H1 (cell line): ENCODE measurements at regions not wholly inside any gene's neighbourhood (a gene's known extent, or its start where the extent isn't known, plus 50 kb on each side); places are given as distances from the start of the nearest gene placed in this dataset.

ENCODE experiments used
- CTCF ChIA-PET: fragments of 300-600 bp; sonication (Branson Sonifier 250); formaldehyde crosslinking; loops from one replicate; lab custom pipeline; 2021; ENCODE audit not compliant: partially characterized antibody; lab: Charles Lee
- POLR2A ChIA-PET: fragments of 300-600 bp; sonication (Branson Sonifier 250); formaldehyde crosslinking; loops from one replicate; lab custom pipeline; 2021; ENCODE audit warnings: inconsistent platforms; ENCODE audit not compliant: partially characterized antibody; lab: Charles Lee
- DNase-seq, 2 experiments: peaks; one replicate each; pipeline versions ENCODE4 v3.0.0 to v3.0.0-alpha.2; 2010 to 2022; ENCODE audit warnings: low spot score in 2 of 2, low read depth in 1 of 2, mixed read lengths in 1 of 2
- FAIRE-seq: peaks from 2 replicates; lab custom pipeline; 2011; peaks lifted over from hg19 to GRCh38; lab: Jason Lieb, UNC
- H2AFZ ChIP-seq: 2 replicates; pipeline ENCODE4 v1.8.1; 2012; ENCODE audit warnings: low read length, inconsistent platforms
- H2AK5ac ChIP-seq: 2 replicates; pipeline ENCODE4 v1.6.1; 2013; ENCODE audit warnings: low read depth, low read length
- H2BK120ac ChIP-seq: replicated peaks from 2 replicates; pipeline ENCODE3; 2013; ENCODE audit warnings: low read depth, low read length, inconsistent platforms
- H2BK12ac ChIP-seq: 2 replicates; pipeline ENCODE4 v1.6.1; 2013; ENCODE audit warnings: low read depth, low read length
- H2BK15ac ChIP-seq: 2 replicates; pipeline ENCODE4 v1.6.1; 2013; ENCODE audit warnings: low read length
- H2BK20ac ChIP-seq: 2 replicates; pipeline ENCODE4 v1.6.1; 2013; ENCODE audit warnings: low read length
- H2BK5ac ChIP-seq: 2 replicates; pipeline ENCODE4 v1.6.1; 2013; ENCODE audit warnings: low read depth, low read length
- H3K14ac ChIP-seq: 2 replicates; pipeline ENCODE4 v1.6.1; 2013; ENCODE audit warnings: inconsistent platforms; ENCODE audit not compliant: insufficient read length
- H3K18ac ChIP-seq: 2 replicates; pipeline ENCODE4 v1.6.1; 2013; ENCODE audit warnings: low read length; ENCODE audit errors: extremely low read depth
- H3K23ac ChIP-seq: 2 replicates; pipeline ENCODE4 v1.6.1; 2013; ENCODE audit warnings: inconsistent platforms; ENCODE audit not compliant: insufficient read length
- H3K23me2 ChIP-seq: 2 replicates; pipeline ENCODE4 v1.6.1; 2013; ENCODE audit warnings: low read depth, low read length
- H3K27ac ChIP-seq: 2 replicates; pipeline ENCODE4 v1.6.1; 2011; ENCODE audit warnings: low read depth, low read length, inconsistent platforms
- H3K27me3 ChIP-seq, 4 experiments: replicated peaks in 1 of 4; 1 replicate in 1 of 4; 2 replicates in 3 of 4; pipeline versions ENCODE4 v1.6.1 to v1.8.1; 2011 to 2013; ENCODE audit warnings: low read length in 3 of 4, mild to moderate bottlenecking in 3 of 4, inconsistent platforms in 2 of 4, mixed read lengths in 2 of 4, moderate library complexity in 1 of 4; ENCODE audit not compliant: control insufficient read depth in 3 of 4, insufficient read depth in 3 of 4; ENCODE audit errors: extremely low read depth in 1 of 4
- H3K36me3 ChIP-seq, 4 experiments: 2 replicates each; pipeline versions ENCODE4 v1.6.1 to v1.8.1; 2011 to 2013; ENCODE audit warnings: mild to moderate bottlenecking in 4 of 4, low read length in 3 of 4, moderate library complexity in 2 of 4, control low read depth in 1 of 4, inconsistent platforms in 1 of 4; ENCODE audit not compliant: insufficient read depth in 4 of 4, control insufficient read depth in 2 of 4
- H3K4ac ChIP-seq: replicated peaks from 2 replicates; pipeline ENCODE3; 2013; ENCODE audit warnings: low read length, low read depth, mixed read lengths, inconsistent platforms; ENCODE audit not compliant: insufficient read length
- H3K4me1 ChIP-seq, 4 experiments: replicated peaks in 1 of 4; 1 replicate in 1 of 4; 2 replicates in 3 of 4; pipeline versions ENCODE4 v1.6.1 to v1.8.1; 2011 to 2013; ENCODE audit warnings: low read length in 3 of 4, inconsistent platforms in 2 of 4, mixed read lengths in 1 of 4; ENCODE audit not compliant: insufficient read depth in 4 of 4, control insufficient read depth in 3 of 4
- H3K4me2 ChIP-seq, 2 experiments: 2 replicates each; pipeline versions ENCODE4 v1.6.1 to v1.8.1; 2011 to 2013; ENCODE audit warnings: low read depth in 2 of 2, low read length in 2 of 2, control low read depth in 1 of 2, inconsistent platforms in 1 of 2, mild to moderate bottlenecking in 1 of 2; ENCODE audit not compliant: insufficient read depth in 1 of 2
- H3K4me3 ChIP-seq, 4 experiments: fragments of 200-600, 300-600 bp in 1 of 4; sonication (generic), shearing (Covaris generic), sonication (Bioruptor Twin) in 1 of 4; 2 replicates each; pipeline versions ENCODE4 v1.5.1 to v1.8.1; 2011 to 2016; ENCODE audit warnings: low read length in 4 of 4, low read depth in 3 of 4, control low read depth in 2 of 4, inconsistent platforms in 2 of 4, mild to moderate bottlenecking in 2 of 4, mixed read lengths in 1 of 4, moderate library complexity in 1 of 4; ENCODE audit not compliant: insufficient read depth in 2 of 4; ENCODE audit errors: extremely low read depth in 1 of 4
- H3K56ac ChIP-seq: replicated peaks from 2 replicates; pipeline ENCODE3; 2013; ENCODE audit warnings: low read depth, mild to moderate bottlenecking, mixed read lengths, low read length, inconsistent platforms; ENCODE audit not compliant: insufficient read length
- H3K79me1 ChIP-seq: 2 replicates; pipeline ENCODE4 v1.6.1; 2013; ENCODE audit warnings: low read depth, low read length, control low read depth
- H3K79me2 ChIP-seq, 2 experiments: 2 replicates each; pipeline versions ENCODE4 v1.6.1 to v1.8.1; 2012 to 2013; ENCODE audit warnings: low read length in 2 of 2, mild to moderate bottlenecking in 2 of 2, inconsistent platforms in 1 of 2; ENCODE audit not compliant: insufficient read depth in 2 of 2, control insufficient read depth in 1 of 2
- H3K9ac ChIP-seq, 4 experiments: replicated peaks in 1 of 4; 1 replicate in 1 of 4; 2 replicates in 3 of 4; pipeline versions ENCODE4 v1.6.1 to v1.8.1; 2011 to 2013; ENCODE audit warnings: low read depth in 3 of 4, low read length in 3 of 4, control low read depth in 2 of 4, mild to moderate bottlenecking in 2 of 4, moderate library complexity in 2 of 4, inconsistent platforms in 1 of 4; ENCODE audit errors: extremely low read depth in 1 of 4
- H3K9me3 ChIP-seq, 2 experiments: 2 replicates each; pipeline versions ENCODE4 v1.6.1 to v1.8.1; 2012 to 2013; ENCODE audit warnings: mild to moderate bottlenecking in 2 of 2, moderate library complexity in 2 of 2, control low read depth in 1 of 2, inconsistent platforms in 1 of 2, low read depth in 1 of 2, low read length in 1 of 2, mixed read lengths in 1 of 2; ENCODE audit not compliant: insufficient read depth in 2 of 2
- H4K20me1 ChIP-seq, 2 experiments: replicated peaks in 1 of 2; 2 replicates each; pipeline versions ENCODE3 to v1.8.1; 2011 to 2013; ENCODE audit warnings: inconsistent platforms in 2 of 2, low read length in 2 of 2, mild to moderate bottlenecking in 1 of 2; ENCODE audit not compliant: insufficient read depth in 2 of 2, control insufficient read depth in 1 of 2
- H4K5ac ChIP-seq: 2 replicates; pipeline ENCODE4 v1.6.1; 2013; ENCODE audit warnings: low read length, low read depth, mixed read lengths, inconsistent platforms; ENCODE audit not compliant: insufficient read length
- H4K8ac ChIP-seq: 2 replicates; pipeline ENCODE4 v1.8.0; 2013; ENCODE audit warnings: mild to moderate bottlenecking, moderate library complexity, low read length, inconsistent platforms; ENCODE audit not compliant: insufficient read depth; ENCODE audit errors: extremely low read depth
- H4K91ac ChIP-seq: replicated peaks from 2 replicates; pipeline ENCODE3; 2013; ENCODE audit warnings: low read length, mixed read lengths, inconsistent platforms; ENCODE audit not compliant: insufficient read length
- KDM1A ChIP-seq: fragments of 200-600, 300-600 bp; sonication (generic); IDR thresholded peaks from 2 replicates; pipeline ENCODE4 v1.7.1; 2016; ENCODE audit warnings: mild to moderate bottlenecking, low read length, borderline replicate concordance
- RNF2 ChIP-seq: fragments of 200-900, 300-1000 bp; sonication (generic); IDR thresholded peaks from 2 replicates; pipeline ENCODE4 v1.7.1; 2016; ENCODE audit warnings: borderline replicate concordance, low read depth, mild to moderate bottlenecking, antibody characterized with exemption, low read length; ENCODE audit not compliant: poor library complexity, severe bottlenecking; ENCODE audit errors: missing control alignments
- WGBS, 2 experiments: shearing (Covaris generic) in 1 of 2; methylation state at CpG; one replicate each; pipeline versions ENCODE4 v1.1.6 to v1.1.7; 2013 to 2015; ENCODE audit warnings: low lambda C conversion rate in 2 of 2, mixed read lengths in 2 of 2, inconsistent platforms in 1 of 2, low coverage in 1 of 2, missing lambda C conversion rate in 1 of 2; ENCODE audit not compliant: insufficient replicate concordance in 2 of 2, insufficient coverage in 1 of 2, insufficient read length in 1 of 2; ENCODE audit errors: extremely low coverage in 1 of 2, missing lambda C conversion rate in 1 of 2; 5-methylcytosine and 5-hydroxymethylcytosine counted together

GRCh38 chr16:11425140-11425539 lies 79.9 kb downstream of the RMI2 start:
- Histone ChIP-seq H2BK12ac (no peak overlapping the region), H3K4ac (no peak overlapping the region), H2BK120ac (no peak overlapping the region), H3K18ac (no peak overlapping the region), H3K79me2 (no peaks in the 10 kb centered on the region), H3K79me1 (no peaks in the 10 kb centered on the region), H4K91ac (no peak overlapping the region), H2AK5ac (no peak overlapping the region), H3K23ac (no peak overlapping the region), H3K27me3 (no peaks in the 10 kb centered on the region), H4K8ac (no peak overlapping the region), H3K9ac (no peak overlapping the region), H2BK20ac (no peak overlapping the region), H3K4me2 (no peak overlapping the region), H3K14ac (no peak overlapping the region)
- 84% methylated on average over 13 of the region's 14 CpGs; no CpG with 5 or more reads in 1 of the 2 experiments for WGBS, 2 experiments
- CTCF ChIA-PET, result interaction anchor here (0.7 to 4.0 kb wide), 11 partner anchors 9 to 461 kb away, joined by 3 to 20 read pairs (median 8); no protein-coding TSS in a partner anchor
- no peak for FAIRE-seq
- no peak for TF ChIP-seq RNF2
- 0 out of 2 replicates have a peak, but pooled peaks have one; percentile 29 for TF ChIP-seq KDM1A
- TF ChIP-seq, all 59 proteins: peak for 1
- Histone ChIP-seq H2BK5ac (no peak overlapping the region), H4K5ac (no peak overlapping the region), H3K36me3 (peaks cover 0 to 2% (median 0%) of the 10 kb centered on the region in 4 experiments; a peak in 2 of 8 replicates), H3K4me3 (no peak overlapping the region), H3K27ac (no peak overlapping the region), H3K56ac (no peak overlapping the region), H3K23me2 (no peaks in the 10 kb centered on the region), H3K9me3 (no peaks in the 10 kb centered on the region), H3K4me1 (no peaks in the 10 kb centered on the region; a peak in 1 of 7 replicates), H2BK15ac (no peak overlapping the region), H4K20me1 (no peaks in the 10 kb centered on the region), H2AFZ (no peak overlapping the region)
- POLR2A ChIA-PET, result interaction anchor here (0.7 to 1.2 kb wide), 2 partner anchors 42 to 48 kb away, joined by 3 to 4 read pairs; no protein-coding TSS in a partner anchor
- DNase-seq, result no peak
